Hepatocyte (in vitro differentiated cells): ENCODE measurements at regions not wholly inside any gene's neighbourhood (a gene's known extent, or its start where the extent isn't known, plus 50 kb on each side); places are given as distances from the start of the nearest gene placed in this dataset.

Experiments used
- DNase-seq: peaks from one replicate; pipeline ENCODE4 v3.0.0-alpha.2; 2016; ENCODE audit warnings: low spot score
- H2AFZ ChIP-seq: fragments of 200-600 bp; sonication (generic); 2 replicates; pipeline ENCODE4 v1.6.0; 2016; ENCODE audit warnings: antibody characterized with exemption, mild to moderate bottlenecking
- H3K27ac ChIP-seq: fragments of 200-600 bp; sonication (generic); 2 replicates; pipeline ENCODE4 v1.5.1; 2016; ENCODE audit warnings: mild to moderate bottlenecking
- H3K27me3 ChIP-seq: fragments of 200-600 bp; sonication (generic); 2 replicates; pipeline ENCODE4 v1.6.1; 2016
- H3K36me3 ChIP-seq: fragments of 200-600 bp; sonication (generic); replicated peaks from 2 replicates; pipeline ENCODE4 v1.5.1; 2016; ENCODE audit warnings: low read depth; ENCODE audit not compliant: insufficient read depth
- H3K4me1 ChIP-seq: fragments of 200-600 bp; sonication (generic); 2 replicates; pipeline ENCODE4 v1.5.1; 2016; ENCODE audit warnings: mild to moderate bottlenecking, moderate library complexity; ENCODE audit not compliant: insufficient read depth
- H3K4me2 ChIP-seq: fragments of 200-600 bp; sonication (generic); 2 replicates; pipeline ENCODE4 v1.6.0; 2016
- H3K4me3 ChIP-seq: fragments of 200-600 bp; sonication (generic); 2 replicates; pipeline ENCODE4 v1.5.1; 2016; ENCODE audit warnings: mild to moderate bottlenecking
- H3K79me2 ChIP-seq: fragments of 200-600 bp; sonication (generic); 2 replicates; pipeline ENCODE4 v1.6.0; 2017; ENCODE audit warnings: mild to moderate bottlenecking
- H3K9me2 ChIP-seq: fragments of 200-600 bp; sonication (generic); replicated peaks from 2 replicates; pipeline ENCODE4 v1.6.0; 2017; ENCODE audit warnings: mild to moderate bottlenecking; ENCODE audit not compliant: insufficient read depth
- H3K9me3 ChIP-seq: fragments of 200-600 bp; sonication (generic); 2 replicates; pipeline ENCODE4 v1.5.1; 2016; ENCODE audit warnings: low read depth, mild to moderate bottlenecking
- H4K20me1 ChIP-seq: fragments of 200-600 bp; sonication (generic); 2 replicates; pipeline ENCODE4 v1.6.0; 2016; ENCODE audit warnings: mild to moderate bottlenecking; ENCODE audit not compliant: insufficient read depth, poor library complexity, severe bottlenecking
- EZH2 ChIP-seq: fragments of 200-600 bp; sonication (generic); IDR thresholded peaks from 2 replicates; pipeline ENCODE4 v1.6.1; 2016; ENCODE audit warnings: antibody characterized with exemption, mild to moderate bottlenecking, borderline replicate concordance
- EZH2phosphoT487 ChIP-seq: fragments of 200-600 bp; sonication (generic); IDR thresholded peaks from one replicate; pipeline ENCODE4 v1.6.1; 2018; ENCODE audit warnings: antibody characterized with exemption, mild to moderate bottlenecking, low read depth, moderate library complexity; ENCODE audit not compliant: unreplicated experiment, severe bottlenecking
- WGBS: methylation state at CpG from one replicate; pipeline ENCODE4 v1.1.6; 2016; ENCODE audit warnings: low lambda C conversion rate; ENCODE audit errors: missing lambda C conversion rate; 5-methylcytosine and 5-hydroxymethylcytosine counted together
- TF ChIP-seq, protein P1 (sequence below): fragments of 200-600 bp; sonication (generic); IDR thresholded peaks from 2 replicates; pipeline ENCODE4 v1.5.1; 2016; ENCODE audit warnings: antibody characterized with exemption, mild to moderate bottlenecking; ENCODE audit not compliant: poor library complexity

DNA sequence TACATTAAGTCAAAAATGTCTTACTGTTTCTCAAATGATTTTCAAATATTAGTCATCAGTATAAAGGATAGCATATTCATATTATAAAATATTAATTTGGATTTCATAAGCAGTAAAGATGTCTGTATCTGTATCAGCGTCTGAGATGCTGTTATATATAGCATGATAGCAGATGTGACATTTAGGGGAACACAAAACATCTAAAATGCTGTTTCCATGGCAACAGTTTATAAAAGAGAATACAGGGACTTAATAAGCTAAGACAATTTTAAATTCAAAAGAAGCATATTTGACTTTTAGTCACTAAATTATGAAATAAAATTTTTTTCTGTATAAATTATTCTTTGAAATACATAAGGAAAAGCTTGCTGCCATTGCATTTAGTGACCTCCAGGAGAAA lies 432.2 kb downstream of the PDGFC start:
- no peak for TF ChIP-seq EZH2
- TF ChIP-seq, protein P1, sequence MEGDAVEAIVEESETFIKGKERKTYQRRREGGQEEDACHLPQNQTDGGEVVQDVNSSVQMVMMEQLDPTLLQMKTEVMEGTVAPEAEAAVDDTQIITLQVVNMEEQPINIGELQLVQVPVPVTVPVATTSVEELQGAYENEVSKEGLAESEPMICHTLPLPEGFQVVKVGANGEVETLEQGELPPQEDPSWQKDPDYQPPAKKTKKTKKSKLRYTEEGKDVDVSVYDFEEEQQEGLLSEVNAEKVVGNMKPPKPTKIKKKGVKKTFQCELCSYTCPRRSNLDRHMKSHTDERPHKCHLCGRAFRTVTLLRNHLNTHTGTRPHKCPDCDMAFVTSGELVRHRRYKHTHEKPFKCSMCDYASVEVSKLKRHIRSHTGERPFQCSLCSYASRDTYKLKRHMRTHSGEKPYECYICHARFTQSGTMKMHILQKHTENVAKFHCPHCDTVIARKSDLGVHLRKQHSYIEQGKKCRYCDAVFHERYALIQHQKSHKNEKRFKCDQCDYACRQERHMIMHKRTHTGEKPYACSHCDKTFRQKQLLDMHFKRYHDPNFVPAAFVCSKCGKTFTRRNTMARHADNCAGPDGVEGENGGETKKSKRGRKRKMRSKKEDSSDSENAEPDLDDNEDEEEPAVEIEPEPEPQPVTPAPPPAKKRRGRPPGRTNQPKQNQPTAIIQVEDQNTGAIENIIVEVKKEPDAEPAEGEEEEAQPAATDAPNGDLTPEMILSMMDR: no peak
- no peak for TF ChIP-seq EZH2phosphoT487
- DNase-seq: no peak
- Histone ChIP-seq H3K4me1 (no peaks in the 10 kb centered on the region), H3K27ac (no peak overlapping the region), H3K4me3 (no peak overlapping the region), H3K9me2 (no peaks in the 10 kb centered on the region), H4K20me1 (no peaks in the 10 kb centered on the region), H2AFZ (no peak overlapping the region), H3K9me3 (no peaks in the 10 kb centered on the region), H3K36me3 (no peaks in the 10 kb centered on the region), H3K4me2 (no peak overlapping the region), H3K79me2 (no peaks in the 10 kb centered on the region), H3K27me3 (no peaks in the 10 kb centered on the region)
- WGBS: 96% methylated on average over 1 of the region's 1 CpG

DNA sequence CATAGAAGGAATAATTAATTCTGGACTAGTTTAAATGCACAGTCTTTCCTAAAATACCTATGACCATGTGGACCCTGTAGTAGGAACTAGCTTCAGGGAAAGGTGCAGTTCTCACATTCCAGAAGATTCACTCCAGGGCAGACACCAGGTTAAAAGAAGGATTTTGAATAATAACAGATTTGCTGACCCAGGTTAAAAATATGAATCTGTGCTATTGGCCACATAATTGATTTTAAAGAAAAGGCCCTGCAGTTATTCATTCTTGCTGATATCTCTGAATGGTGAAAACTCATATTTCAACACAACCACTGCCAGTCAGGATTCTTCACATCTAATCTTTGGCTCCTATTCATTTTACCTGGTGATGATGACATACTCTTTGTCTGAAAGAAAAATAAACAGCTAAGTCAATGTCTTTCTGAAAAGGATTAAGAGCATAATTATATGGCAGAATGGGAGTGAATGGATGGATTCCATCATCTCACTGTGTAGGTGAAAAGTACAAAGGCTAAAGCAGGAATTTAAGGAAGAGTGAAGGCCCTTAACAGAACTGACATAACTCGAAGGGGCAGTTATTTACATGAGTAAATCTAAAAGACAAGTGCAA lies 432.8 kb downstream of the PDGFC start:
- no peaks in the 10 kb centered on the region for H3K36me3 ChIP-seq
- no peak overlapping the region for H2AFZ ChIP-seq
- no peak for TF ChIP-seq EZH2phosphoT487
- TF ChIP-seq EZH2: no peak
- TF ChIP-seq, protein P1: no peak
- no peak overlapping the region for H3K27ac ChIP-seq
- no peak overlapping the region for H3K4me3 ChIP-seq
- WGBS: 67% methylated on average over 1 of the region's 1 CpG
- no peaks in the 10 kb centered on the region for H3K27me3 ChIP-seq
- no peaks in the 10 kb centered on the region for H3K9me3 ChIP-seq
- no peak overlapping the region for H3K4me2 ChIP-seq
- no peaks in the 10 kb centered on the region for H3K9me2 ChIP-seq
- H3K4me1 ChIP-seq: no peaks in the 10 kb centered on the region
- H4K20me1 ChIP-seq: no peaks in the 10 kb centered on the region
- no peak for DNase-seq
- no peaks in the 10 kb centered on the region for H3K79me2 ChIP-seq

DNA sequence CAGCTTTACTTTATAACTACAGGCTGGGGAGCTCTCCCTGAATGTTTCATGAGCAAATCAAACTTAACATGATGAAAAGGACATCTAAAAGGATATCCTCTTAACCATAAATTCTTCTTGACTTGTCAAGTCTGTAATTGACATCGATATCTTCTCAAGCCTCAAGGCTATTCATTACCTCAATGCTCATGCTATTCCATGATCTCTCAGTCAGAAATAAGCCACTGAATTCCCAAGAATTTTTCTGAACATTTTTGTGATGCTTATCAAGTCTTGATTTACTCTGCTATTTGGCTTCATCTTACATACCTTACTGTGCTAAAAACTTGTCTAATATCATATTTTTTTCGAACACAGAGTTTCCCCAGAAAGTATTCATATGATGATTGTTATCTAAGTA lies 433.4 kb downstream of the PDGFC start:
- 85% methylated on average over 2 of the region's 2 CpGs for WGBS
- no peak for DNase-seq
- no peak overlapping the region for H3K4me3 ChIP-seq
- H3K4me2 ChIP-seq: no peak overlapping the region
- H2AFZ ChIP-seq: no peak overlapping the region
- no peaks in the 10 kb centered on the region for H3K9me2 ChIP-seq
- no peaks in the 10 kb centered on the region for H3K79me2 ChIP-seq
- no peaks in the 10 kb centered on the region for H3K36me3 ChIP-seq
- H4K20me1 ChIP-seq: no peaks in the 10 kb centered on the region
- H3K4me1 ChIP-seq: no peaks in the 10 kb centered on the region
- no peaks in the 10 kb centered on the region for H3K9me3 ChIP-seq
- no peak overlapping the region for H3K27ac ChIP-seq
- TF ChIP-seq EZH2 (no peak), EZH2phosphoT487 (no peak)
- TF ChIP-seq, protein P1: no peak
- H3K27me3 ChIP-seq: no peaks in the 10 kb centered on the region

DNA sequence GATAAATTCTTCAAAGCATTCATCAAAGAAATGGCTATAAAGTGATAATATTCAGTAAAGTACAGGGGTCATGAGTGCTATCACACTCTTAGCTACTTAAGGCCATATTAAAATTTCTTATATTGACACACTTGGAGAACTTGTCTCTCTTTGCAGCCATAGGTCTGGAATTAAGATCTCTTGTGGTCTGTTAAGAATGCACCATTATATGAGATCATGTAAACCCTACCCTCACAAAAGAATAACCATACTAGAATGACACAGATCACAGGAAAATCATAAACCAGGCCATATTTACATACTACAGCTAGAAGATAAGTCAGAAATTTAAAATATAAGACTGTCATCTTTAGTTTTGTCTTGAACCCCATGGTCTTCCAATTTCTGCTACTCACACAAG lies 434.3 kb downstream of the PDGFC start:
- H3K36me3 ChIP-seq: no peaks in the 10 kb centered on the region
- no peaks in the 10 kb centered on the region for H3K79me2 ChIP-seq
- H3K4me3 ChIP-seq: no peak overlapping the region
- H3K9me2 ChIP-seq: no peaks in the 10 kb centered on the region
- no peak overlapping the region for H3K27ac ChIP-seq
- H2AFZ ChIP-seq: no peak overlapping the region
- no peak for DNase-seq
- no peak overlapping the region for H3K4me2 ChIP-seq
- no peak for TF ChIP-seq EZH2
- TF ChIP-seq EZH2phosphoT487: no peak
- TF ChIP-seq, protein P1: no peak
- no peaks in the 10 kb centered on the region for H4K20me1 ChIP-seq
- H3K27me3 ChIP-seq: no peaks in the 10 kb centered on the region
- H3K9me3 ChIP-seq: no peaks in the 10 kb centered on the region
- H3K4me1 ChIP-seq: no peaks in the 10 kb centered on the region
